ENCODE measurements at regions not wholly inside any gene's neighbourhood (a gene's known extent, or its start where the extent isn't known, plus 50 kb on each side); places are given as distances from the start of the nearest gene placed in this dataset.

- TF ChIP-seq CTCF (IDR thresholded peaks at IDR 0.05) (no peak), POLR2A (IDR thresholded peaks at IDR 0.05) (no peak), EP300 (IDR thresholded peaks at IDR 0.05) (no peak)
Measured at GRCh38 chr1:79128722-79129121, 122.2 kb upstream of the ADGRL4 start.

Data from sigmoid colon (tissue), 4 donors.